Stimulated activated CD8-positive, alpha-beta memory T cell treated with anti-CD3 and anti-CD28 coated beads, Interleukin-15, amount 100 ng/mL, for 4 hours (primary cell): ENCODE measurements at regions not wholly inside any gene's neighbourhood (a gene's known extent, or its start where the extent isn't known, plus 50 kb on each side); places are given as distances from the start of the nearest gene placed in this dataset.

Experiments used
- DNase-seq, 2 donors: peaks; one replicate each; pipeline ENCODE4 v3.0.0-alpha.2; 2020; ENCODE audit warnings: low read depth in 2 of 2

DNA sequence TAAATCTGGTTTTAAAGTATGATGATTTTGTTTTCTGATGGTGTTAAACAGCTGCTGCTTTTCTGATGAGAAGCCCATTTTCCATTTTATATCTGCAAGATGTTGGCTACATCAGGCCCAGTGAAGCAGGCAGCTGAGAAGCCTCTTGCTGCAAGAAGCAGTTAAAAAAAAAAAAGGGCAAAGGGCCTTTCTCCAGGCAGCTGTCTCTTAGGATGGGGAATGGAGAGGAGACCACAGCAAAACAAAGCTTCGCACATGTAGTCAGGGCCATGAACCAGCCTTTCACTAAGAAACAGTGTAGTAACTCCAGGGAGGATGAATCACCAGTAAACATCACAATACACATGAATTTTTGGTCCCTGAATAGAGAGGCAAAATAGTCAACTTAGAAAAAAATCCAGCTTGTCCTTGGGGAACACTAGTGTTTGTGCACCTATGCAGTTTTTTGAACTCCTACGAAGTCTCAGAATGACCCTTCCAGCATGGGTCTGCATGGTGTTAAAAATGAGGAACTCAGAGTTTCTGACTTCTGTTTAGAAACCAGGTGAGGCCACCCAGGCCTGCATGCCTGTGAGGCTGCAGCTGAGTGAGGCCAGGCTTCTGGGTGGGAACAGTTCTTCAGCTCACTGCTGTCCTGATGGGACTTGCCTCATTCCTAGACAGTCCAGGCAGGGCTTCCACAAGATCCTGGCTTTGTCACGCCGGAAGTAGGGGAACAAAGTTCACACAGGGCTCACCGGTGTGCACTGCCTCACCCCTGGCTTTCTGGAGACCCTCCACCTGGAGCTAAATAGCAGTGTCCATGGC is 518.7 kb downstream of the MCTP2 start:
- no peak for DNase-seq

GRCh38 chr15:94760348-94760747 is 529.0 kb downstream of the MCTP2 start:
- no peak for DNase-seq

- no peak for DNase-seq
Observed at GRCh38 chr15:94761574-94761973, 530.2 kb downstream of the MCTP2 start.

DNA sequence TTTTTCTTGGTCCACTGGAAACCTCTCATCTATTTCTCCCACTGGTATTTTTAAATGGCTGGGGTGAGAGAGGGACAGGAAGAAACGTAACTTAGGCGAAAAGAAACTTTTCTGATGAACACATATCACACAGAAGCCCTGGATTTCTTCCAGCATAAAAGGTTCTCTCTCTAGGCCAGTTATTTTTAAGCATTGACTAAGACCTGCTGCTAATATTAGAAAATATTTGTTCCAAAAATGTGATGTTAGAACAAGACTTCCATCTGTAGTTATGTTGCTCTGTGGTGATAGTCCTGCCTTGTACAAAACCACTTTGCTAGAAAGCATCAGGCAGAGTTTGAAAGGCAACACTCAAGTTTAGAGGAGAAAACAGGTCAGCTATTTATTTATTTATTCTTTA is 537.7 kb downstream of the MCTP2 start:
- DNase-seq = no peak

GRCh38 chr15:94770199-94770598 is 538.8 kb downstream of the MCTP2 start:
- no peak for DNase-seq

GRCh38 chr15:94777037-94777436 is 545.7 kb downstream of the MCTP2 start:
- DNase-seq = no peak

- DNase-seq = no peak
Observed at GRCh38 chr15:94778840-94779239, 547.5 kb downstream of the MCTP2 start.

DNA sequence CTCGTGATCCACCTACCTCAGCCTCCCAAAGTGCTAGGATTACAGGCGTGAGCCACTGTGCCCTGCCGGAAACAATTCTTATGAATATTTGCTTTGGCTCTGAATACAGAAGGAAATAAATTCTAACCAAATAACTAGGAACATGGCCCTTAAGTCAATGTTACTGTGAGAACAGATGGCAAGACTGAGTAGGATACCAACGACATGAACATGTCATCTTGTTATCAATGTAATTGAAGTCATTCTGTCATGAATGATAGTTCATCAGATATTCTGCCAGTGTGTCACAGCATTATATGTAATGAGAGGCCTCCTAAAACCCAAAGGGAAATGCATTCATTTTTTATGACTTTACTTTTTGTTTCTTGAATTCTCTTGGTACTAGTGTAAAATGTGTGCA is 548.8 kb downstream of the MCTP2 start:
- no peak for DNase-seq

DNA sequence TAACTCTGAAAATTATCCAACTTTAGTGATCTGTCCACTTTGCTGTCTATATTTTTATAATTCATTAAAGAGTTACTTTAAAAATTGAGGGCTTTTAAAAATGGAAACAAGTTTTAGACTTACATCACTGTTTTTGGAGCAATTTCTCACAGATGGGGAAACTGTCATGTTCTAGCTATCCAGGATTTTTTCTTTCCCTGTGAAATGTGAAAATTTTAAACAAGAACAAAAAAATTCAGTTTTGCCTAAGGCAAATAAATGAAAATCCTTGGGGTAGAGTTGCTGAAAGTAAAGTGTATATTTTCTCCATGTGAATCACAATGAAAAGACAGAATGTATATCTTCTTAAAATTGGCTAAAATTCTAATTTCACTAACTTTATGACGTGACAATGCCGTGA is 553.7 kb downstream of the MCTP2 start:
- no peak for DNase-seq

DNA sequence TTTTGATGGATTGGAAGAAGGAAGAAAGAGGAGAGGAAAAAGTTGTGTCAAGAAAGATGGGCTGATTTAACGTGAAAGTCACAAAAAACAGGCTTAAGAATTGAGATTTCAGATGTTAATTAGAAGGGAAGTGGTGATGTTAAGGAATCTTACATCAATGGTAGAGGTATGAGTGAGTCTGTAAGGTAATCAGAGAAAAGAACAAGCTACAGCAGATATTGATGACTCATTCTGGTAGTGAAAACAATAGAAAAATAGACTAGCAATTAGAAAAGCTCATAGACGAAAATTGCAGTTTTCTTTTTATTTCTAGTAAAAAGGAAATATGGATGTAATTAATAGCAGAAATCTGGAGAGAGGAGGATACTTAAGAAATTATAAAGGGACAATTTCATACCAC is 559.6 kb downstream of the MCTP2 start:
- DNase-seq = no peak

DNA sequence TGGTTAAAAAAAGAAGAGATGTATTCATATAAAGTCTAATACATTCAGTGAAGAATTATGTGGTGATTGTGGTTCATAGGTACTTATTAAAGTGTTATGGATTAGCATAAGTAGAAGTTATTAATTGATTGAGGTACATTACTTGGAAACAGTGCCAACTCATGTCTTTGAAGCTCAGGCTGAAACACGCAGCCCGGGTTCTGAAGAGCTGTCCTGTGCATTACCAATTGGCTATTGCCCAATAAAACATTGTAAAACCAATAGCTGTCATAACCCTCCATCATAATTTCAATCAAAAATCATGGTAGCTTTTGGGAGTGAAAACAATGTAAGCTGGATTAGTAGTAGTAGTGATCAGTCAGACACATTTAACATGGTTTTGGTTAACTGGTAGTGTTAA is 560.1 kb downstream of the MCTP2 start:
- DNase-seq = no peak

DNA sequence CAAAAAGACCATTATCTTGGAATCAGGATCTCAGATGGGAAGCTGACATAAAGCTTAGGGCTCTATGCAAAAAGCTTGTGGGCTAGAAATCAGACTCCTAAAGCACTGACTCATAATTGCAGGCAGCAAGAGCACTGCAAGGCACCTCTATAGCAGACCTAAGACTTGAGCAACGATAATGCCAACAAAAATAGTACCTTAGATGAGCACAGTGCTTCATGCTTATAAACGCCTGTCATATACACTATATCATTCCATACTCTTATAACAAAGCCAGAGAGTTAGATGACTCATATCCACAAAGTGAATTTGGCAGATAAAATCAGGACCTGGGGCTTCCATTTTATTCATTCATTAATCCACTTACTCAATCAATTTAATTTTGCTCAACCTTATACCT is 560.8 kb downstream of the MCTP2 start:
- no peak for DNase-seq

DNA sequence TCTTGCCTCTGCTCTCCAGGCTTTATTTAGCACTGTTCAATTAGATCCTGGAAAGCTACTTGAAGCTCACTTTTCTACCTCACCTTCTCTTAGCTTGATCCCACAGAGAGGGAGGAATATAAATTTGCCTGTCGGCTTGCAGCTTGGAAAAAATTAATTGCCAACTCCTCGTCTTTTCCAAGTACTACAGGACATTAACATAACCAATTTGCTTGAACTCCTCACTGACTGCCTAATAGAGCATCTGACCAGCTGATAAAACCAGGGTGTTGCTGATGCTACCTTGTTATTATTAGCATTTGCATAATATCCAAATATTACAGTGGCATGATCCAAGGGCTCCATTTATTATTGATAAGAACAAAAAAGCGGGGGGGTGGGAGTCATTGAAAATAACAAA is 561.8 kb downstream of the MCTP2 start:
- DNase-seq = no peak

DNA sequence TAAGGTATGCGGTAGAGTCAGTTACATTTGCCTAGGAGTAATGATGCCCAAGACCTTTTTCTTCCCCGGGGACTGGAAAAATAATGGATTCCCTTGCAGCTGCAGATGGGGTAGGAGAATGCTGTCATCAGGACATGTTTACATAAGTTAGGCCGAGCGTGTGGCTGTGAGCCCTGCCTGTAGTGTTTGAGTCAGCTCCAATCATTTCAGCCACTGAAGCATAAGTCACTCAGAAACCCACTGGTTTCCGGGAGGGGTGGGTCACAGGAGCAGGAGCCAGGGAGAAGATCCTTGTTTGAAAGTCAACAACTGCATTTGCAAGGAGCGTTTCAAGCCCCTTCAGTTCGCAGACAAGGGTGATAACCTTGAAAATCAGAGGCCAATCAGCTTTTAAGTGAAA is 562.3 kb downstream of the MCTP2 start:
- no peak for DNase-seq

GRCh38 chr15:94804613-94805012 is 573.3 kb downstream of the MCTP2 start:
- no peak for DNase-seq

DNA sequence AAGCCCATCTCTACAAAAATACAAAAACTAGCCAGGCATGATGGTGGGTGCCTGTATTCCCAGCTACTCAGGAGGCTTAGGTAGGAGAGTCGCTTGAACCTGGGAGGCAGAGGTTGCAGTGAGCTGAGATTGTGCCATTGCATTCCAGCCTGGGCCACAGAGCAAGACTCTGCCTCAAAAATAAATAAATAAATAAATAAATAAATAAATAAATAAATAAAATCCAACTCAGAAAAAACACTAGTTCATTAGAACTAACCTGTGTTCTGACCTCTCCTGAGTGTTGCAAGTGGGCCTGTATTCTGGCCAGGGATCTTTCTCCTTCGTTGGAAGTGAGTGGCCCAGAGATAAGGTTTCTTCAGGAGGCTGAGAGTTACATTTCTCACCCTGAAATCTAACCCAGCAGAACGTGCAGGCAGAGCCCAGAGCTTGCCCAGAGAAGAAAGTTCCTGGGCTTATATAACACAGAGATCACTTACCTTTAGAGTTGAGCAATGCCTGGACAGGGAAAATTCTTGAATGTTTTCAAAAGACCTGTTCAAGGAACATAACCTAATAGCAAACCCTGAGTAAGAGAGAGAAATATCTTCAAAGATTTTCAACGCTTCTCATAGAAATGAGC is 583.9 kb downstream of the MCTP2 start:
- no peak for DNase-seq

DNA sequence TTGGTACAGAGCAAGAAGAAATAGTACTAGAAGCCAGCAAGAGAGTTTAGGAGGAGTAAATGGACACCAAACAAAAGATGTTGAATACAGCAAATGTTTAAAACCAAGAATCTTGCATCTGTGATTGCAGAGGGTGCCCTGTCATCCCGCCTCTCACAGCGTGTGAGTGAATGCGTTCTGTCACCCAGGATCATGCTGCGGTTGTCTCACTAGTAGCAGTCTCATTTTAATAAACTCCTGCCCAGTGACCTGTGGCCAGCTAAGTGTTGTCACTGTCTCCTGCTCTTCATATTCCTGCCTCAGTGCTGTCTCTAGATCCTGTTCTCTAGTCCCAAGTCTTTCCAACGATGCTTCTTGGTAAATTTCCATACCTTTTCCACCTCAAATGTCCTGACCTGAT is 584.6 kb downstream of the MCTP2 start:
- DNase-seq = no peak

GRCh38 chr15:94829887-94830884 is 598.8 kb downstream of the MCTP2 start:
- DNase-seq = no peak

- no peak for DNase-seq
Observed at GRCh38 chr15:94834000-94834399, 602.6 kb downstream of the MCTP2 start.

DNA sequence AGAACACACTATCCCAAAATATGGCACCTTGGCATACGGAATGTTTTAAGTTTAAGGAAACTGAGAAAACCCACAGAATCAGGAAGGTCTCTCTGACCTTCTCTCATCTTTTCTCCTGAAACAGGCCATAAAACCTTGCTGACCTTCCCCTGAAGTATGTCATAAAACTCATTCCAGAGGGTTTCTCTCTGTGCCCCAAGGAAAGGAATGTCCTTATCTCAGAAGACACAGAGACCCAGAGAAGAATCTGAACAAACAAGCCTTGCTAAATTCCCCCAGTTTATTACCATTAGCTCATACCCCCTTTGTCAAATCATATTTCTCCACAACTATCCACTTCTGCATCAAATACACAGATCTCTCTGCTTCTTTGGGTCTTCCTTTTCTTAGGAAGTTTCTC is 603.1 kb downstream of the MCTP2 start:
- DNase-seq = no peak

GRCh38 chr15:94838281-94838680 is 606.9 kb downstream of the MCTP2 start:
- no peak for DNase-seq
